Heart left ventricle (tissue), 16 donors: ENCODE measurements at regions not wholly inside any gene's neighbourhood (a gene's known extent, or its start where the extent isn't known, plus 50 kb on each side); places are given as distances from the start of the nearest gene placed in this dataset.

Source experiments
- ATAC-seq, 4 donors: fragments of 200-7000 bp; cut with Tn5 transposase; one replicate each; pipeline ENCODE4 v1.9.1; 2020 to 2022; ENCODE audit warnings: moderate library complexity in 4 of 4, mild to moderate bottlenecking in 3 of 4, moderate number of reproducible peaks in 1 of 4
- DNase-seq, 5 donors: peaks; one replicate each; pipeline ENCODE4 v3.0.0-alpha.2; 2020
- H3K27ac ChIP-seq, 12 donors: fragments of 200-600 bp; sonication (generic) in 4 of 12; one replicate each; pipeline versions ENCODE4 v1.5.0 to v1.8.0; 2016 to 2022; ENCODE audit warnings: mild to moderate bottlenecking in 2 of 12
- H3K27me3 ChIP-seq, 9 donors: fragments of 200-600 bp; sonication (generic) in 2 of 9; one replicate each; pipeline versions ENCODE4 v1.5.1 to v1.8.0; 2016 to 2022; ENCODE audit warnings: mild to moderate bottlenecking in 3 of 9
- H3K36me3 ChIP-seq, 9 donors: fragments of 200-600 bp; sonication (generic) in 2 of 9; one replicate each; pipeline versions ENCODE4 v1.5.0 to v1.8.0; 2018 to 2022; ENCODE audit warnings: mild to moderate bottlenecking in 2 of 9
- H3K4me1 ChIP-seq, 12 donors: fragments of 200-600 bp; sonication (generic) in 4 of 12; one replicate each; pipeline versions ENCODE4 v1.5.0 to v1.8.0; 2016 to 2022; ENCODE audit warnings: mild to moderate bottlenecking in 3 of 12
- H3K4me3 ChIP-seq, 12 donors: fragments of 200-600 bp; sonication (generic) in 4 of 12; one replicate each; pipeline versions ENCODE4 v1.5.0 to v1.8.0; 2017 to 2022; ENCODE audit warnings: mild to moderate bottlenecking in 9 of 12, moderate library complexity in 4 of 12
- H3K9me3 ChIP-seq, 12 donors: fragments of 200-600 bp; sonication (generic) in 4 of 12; one replicate each; pipeline versions ENCODE4 v1.5.0 to v1.8.0; 2016 to 2022; ENCODE audit warnings: mild to moderate bottlenecking in 1 of 12
- POLR2A ChIP-seq, 2 donors: fragments of 450-650 bp; IDR thresholded peaks; one replicate each; pipeline ENCODE4 v1.6.1; 2017; ENCODE audit warnings: antibody characterized with exemption in 2 of 2, mild to moderate bottlenecking in 2 of 2, moderate library complexity in 2 of 2
- WGBS, 4 donors: extraction: QIAGEN DNeasy Blood & Tissue Kit in 2 of 4; methylation state at CpG; one replicate each; pipeline versions ENCODE4 v1.1.5 to v1.1.7; 2013 to 2018; 5-methylcytosine and 5-hydroxymethylcytosine counted together
- intact Hi-C, 10 donors: fragments of 100-400 bp; cut with DNase I; formaldehyde crosslinking; loops; one replicate each; pipeline versions ENCODE4 v1.11.1 to v1.14.2; 2022
- TF ChIP-seq, protein P1 (sequence below), 12 donors: fragments of 200-600 bp; sonication (generic) in 4 of 12; IDR thresholded peaks; one replicate each; pipeline versions ENCODE4 v1.5.0 to v1.8.0; 2018 to 2022; ENCODE audit warnings: antibody characterized with exemption in 12 of 12, mild to moderate bottlenecking in 5 of 12
- donor health status: ischemic (EF 13 %, LVEDD 7.1; RV severe dilation, severe dysfunction).
- donor health status: healthy with polysubstance abuse.
- donor health status: DM: no; HTN: yes; CAD: no.
- donor health status: DM: no; HTN: no; CAD: no.
- donor health status: ischemic (EF 25% LVEDD 6.9; RV normal size, moderate dysfunction).
- donor health status: ischemic (EF 25% LVEDD 5.7; RV mildly dilated, moderate dysfunction).
- donor health status: healthy.
- donor health status: DM: yes; HTN: yes; CAD: no.
- donor health status: ischemic (EF 35%, LVEDD 5.7; RV mildly dilated, moderate dysfunction).
- donor health status: nonischemic (EF 11% LVEDD 7.7; RV severe dilation, severe dysfunction).
- donor health status: DM: yes; HTN: yes; CAD: no.
- donor health status: PGD.
- donor health status: ischemic (EF 29% LVEDD 5.4; RV normal size, mild dysfunction).
- donor health status: nonischemic (EF 23%, LVEDD 6.1; RV moderate dilation, normal function).

DNA sequence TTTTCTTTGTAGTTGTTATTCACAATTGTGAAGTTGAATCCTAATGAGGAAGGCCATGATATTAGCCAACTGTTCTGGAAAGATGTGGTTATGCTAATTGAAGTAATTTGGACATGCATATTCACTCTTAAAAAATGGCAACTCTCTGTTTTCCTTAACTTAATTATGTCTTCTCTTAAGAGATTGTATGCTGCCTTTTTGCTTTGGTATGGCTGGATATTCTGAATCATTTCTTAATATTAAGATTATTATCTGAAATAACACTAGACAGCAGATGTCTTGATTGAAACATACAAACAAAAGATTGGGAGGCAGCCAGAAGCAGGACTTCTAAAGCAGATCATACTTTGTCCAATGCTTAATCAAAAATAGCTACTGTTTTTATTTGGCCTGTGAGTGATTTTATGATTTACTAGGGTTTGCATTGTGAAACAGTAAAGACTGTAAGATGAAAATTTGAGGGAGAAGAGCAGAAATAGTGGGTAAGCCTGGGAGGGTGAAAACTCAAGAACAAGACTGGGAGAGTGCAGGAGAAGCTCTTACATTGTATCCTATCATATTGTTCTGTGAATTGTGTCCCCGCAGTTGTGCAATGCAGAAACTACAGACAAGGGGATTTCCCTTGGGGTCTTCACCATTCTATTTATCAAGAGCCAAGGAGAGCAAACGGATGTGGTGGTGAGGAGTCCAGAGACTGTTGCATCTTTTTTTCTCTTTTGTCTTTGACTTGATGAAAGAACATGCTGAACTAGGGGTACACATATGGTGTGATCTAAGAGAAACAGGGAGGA, 554.8 kb downstream of the TUSC7 start:
- Histone ChIP-seq H3K4me1 (no peaks in the 10 kb centered on the region), H3K9me3 (no peaks in the 10 kb centered on the region), H3K36me3 (no peaks in the 10 kb centered on the region), H3K27me3 (no peaks in the 10 kb centered on the region), H3K4me3 (no peak overlapping the region), H3K27ac (no peak overlapping the region)
- TF ChIP-seq POLR2A (IDR thresholded peaks at IDR 0.05): no peak
- TF ChIP-seq, protein P1, sequence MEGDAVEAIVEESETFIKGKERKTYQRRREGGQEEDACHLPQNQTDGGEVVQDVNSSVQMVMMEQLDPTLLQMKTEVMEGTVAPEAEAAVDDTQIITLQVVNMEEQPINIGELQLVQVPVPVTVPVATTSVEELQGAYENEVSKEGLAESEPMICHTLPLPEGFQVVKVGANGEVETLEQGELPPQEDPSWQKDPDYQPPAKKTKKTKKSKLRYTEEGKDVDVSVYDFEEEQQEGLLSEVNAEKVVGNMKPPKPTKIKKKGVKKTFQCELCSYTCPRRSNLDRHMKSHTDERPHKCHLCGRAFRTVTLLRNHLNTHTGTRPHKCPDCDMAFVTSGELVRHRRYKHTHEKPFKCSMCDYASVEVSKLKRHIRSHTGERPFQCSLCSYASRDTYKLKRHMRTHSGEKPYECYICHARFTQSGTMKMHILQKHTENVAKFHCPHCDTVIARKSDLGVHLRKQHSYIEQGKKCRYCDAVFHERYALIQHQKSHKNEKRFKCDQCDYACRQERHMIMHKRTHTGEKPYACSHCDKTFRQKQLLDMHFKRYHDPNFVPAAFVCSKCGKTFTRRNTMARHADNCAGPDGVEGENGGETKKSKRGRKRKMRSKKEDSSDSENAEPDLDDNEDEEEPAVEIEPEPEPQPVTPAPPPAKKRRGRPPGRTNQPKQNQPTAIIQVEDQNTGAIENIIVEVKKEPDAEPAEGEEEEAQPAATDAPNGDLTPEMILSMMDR (IDR thresholded peaks at IDR 0.05): no peak
- intact Hi-C loops: no loop called here
- DNase-seq (no peak), ATAC-seq (no peak)
- WGBS, 4 donors: 49 to 75% (median 61%) methylated on average over 2 of the region's 2 CpGs

DNA sequence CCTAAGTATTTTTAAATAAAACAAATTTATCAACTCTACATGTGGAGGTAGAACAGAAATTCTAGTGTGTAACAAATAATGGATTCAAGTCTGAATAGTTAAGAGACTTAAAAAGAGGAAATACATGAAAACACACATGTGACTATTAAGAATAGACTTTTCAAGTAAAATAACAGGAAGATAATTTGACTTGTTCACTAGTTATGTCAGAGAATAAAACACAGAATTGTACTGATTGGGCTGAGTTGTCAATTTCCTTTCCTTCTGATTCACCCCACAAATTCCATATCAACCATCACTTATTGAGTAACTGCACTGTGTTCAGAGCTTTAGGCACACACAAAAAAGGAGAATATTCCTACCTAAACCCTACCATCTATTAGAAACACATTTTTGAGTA, 557.2 kb downstream of the TUSC7 start:
- DNase-seq (no peak), ATAC-seq (no peak)
- TF ChIP-seq, protein P1 (IDR thresholded peaks at IDR 0.05): no peak
- no peak for TF ChIP-seq POLR2A (IDR thresholded peaks at IDR 0.05)
- Histone ChIP-seq H3K27me3 (no peaks in the 10 kb centered on the region), H3K4me1 (no peaks in the 10 kb centered on the region), H3K27ac (no peak overlapping the region), H3K36me3 (no peaks in the 10 kb centered on the region), H3K4me3 (no peak overlapping the region), H3K9me3 (no peaks in the 10 kb centered on the region)
- intact Hi-C loops: no loop called here

GRCh38 chr3:117268318-117268717, 558.7 kb downstream of the TUSC7 start:
- no peak overlapping the region for H3K4me3 ChIP-seq
- no peak for ATAC-seq
- no peak overlapping the region for H3K27ac ChIP-seq
- intact Hi-C loops: no loop called here
- no peaks in the 10 kb centered on the region for H3K27me3 ChIP-seq
- H3K4me1 ChIP-seq: no peaks in the 10 kb centered on the region
- WGBS, 4 donors: 64 to 73% (median 68%) methylated on average over 2 of the region's 2 CpGs
- no peak for TF ChIP-seq POLR2A (IDR thresholded peaks at IDR 0.05)
- TF ChIP-seq, protein P1 (IDR thresholded peaks at IDR 0.05): no peak
- no peaks in the 10 kb centered on the region for H3K36me3 ChIP-seq
- H3K9me3 ChIP-seq: no peaks in the 10 kb centered on the region
- DNase-seq: no peak

DNA sequence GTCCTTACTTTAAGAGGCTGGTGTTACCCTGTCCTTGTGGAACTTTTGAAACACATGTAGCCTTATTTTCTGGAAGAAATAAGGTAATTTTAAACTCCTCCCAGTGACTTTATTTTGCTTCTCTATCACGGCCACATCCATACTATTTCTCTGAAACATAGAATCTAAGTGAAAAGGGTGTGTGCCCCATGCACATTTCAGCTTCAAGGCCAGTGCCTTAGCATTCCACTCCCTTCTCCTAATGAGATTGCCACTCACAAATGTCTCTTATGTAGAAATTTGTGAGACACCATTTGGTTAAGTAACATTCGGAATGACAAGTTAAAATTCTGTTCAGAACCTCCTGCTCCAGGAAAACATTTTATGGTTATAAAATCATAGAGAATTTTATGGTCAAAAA, 562.7 kb downstream of the TUSC7 start:
- H3K4me3 ChIP-seq: no peak overlapping the region
- WGBS, 4 donors: 76 to 80% (median 78%) methylated on average over 2 of the region's 2 CpGs
- no peaks in the 10 kb centered on the region for H3K36me3 ChIP-seq
- no peaks in the 10 kb centered on the region for H3K4me1 ChIP-seq
- intact Hi-C loops: no loop called here
- no peaks in the 10 kb centered on the region for H3K9me3 ChIP-seq
- no peak overlapping the region for H3K27ac ChIP-seq
- ATAC-seq: no peak
- DNase-seq: no peak
- TF ChIP-seq POLR2A (IDR thresholded peaks at IDR 0.05): no peak
- TF ChIP-seq, protein P1 (IDR thresholded peaks at IDR 0.05): no peak
- H3K27me3 ChIP-seq: no peaks in the 10 kb centered on the region
